DND-41 (cell line): ENCODE measurements at regions not wholly inside any gene's neighbourhood (a gene's known extent, or its start where the extent isn't known, plus 50 kb on each side); places are given as distances from the start of the nearest gene placed in this dataset.

Experiments used
- ATAC-seq: fragments of 200-7000 bp; cut with Tn5 transposase; 3 replicates; pipeline ENCODE4 v1.9.1; 2021; ENCODE audit warnings: low read depth; ENCODE audit not compliant: insufficient read depth
- DNase-seq: peaks from one replicate; pipeline ENCODE4 v3.0.0-alpha.2; 2020
- H2AFZ ChIP-seq: 2 replicates; pipeline ENCODE4 v1.6.0; 2012; ENCODE audit warnings: low read depth, low read length
- H3K27ac ChIP-seq: 2 replicates; pipeline ENCODE4 v1.5.1; 2012; ENCODE audit warnings: low read length, inconsistent platforms
- H3K27me3 ChIP-seq: fragments of 200-600 bp; sonication (generic); 2 replicates; pipeline ENCODE4 v1.6.0; 2012; ENCODE audit warnings: low read length, mild to moderate bottlenecking, inconsistent platforms; ENCODE audit not compliant: insufficient read depth, poor library complexity
- H3K36me3 ChIP-seq: 2 replicates; pipeline ENCODE4 v1.5.1; 2012; ENCODE audit warnings: low read length, inconsistent platforms; ENCODE audit not compliant: insufficient read depth
- H3K4me1 ChIP-seq: 2 replicates; pipeline ENCODE4 v1.5.1; 2012; ENCODE audit warnings: mild to moderate bottlenecking, low read length; ENCODE audit not compliant: insufficient read depth
- H3K4me2 ChIP-seq: 2 replicates; pipeline ENCODE4 v1.6.0; 2012; ENCODE audit warnings: mild to moderate bottlenecking, moderate library complexity, low read length, inconsistent platforms; ENCODE audit not compliant: insufficient read depth
- H3K4me3 ChIP-seq, 2 experiments: fragments of 200-600 bp in 1 of 2; shearing (Covaris generic) in 1 of 2; 2 replicates each; pipeline ENCODE4 v1.5.1; 2012 to 2016; ENCODE audit warnings: inconsistent platforms in 2 of 2, low read length in 2 of 2, mild to moderate bottlenecking in 2 of 2, low read depth in 1 of 2, moderate library complexity in 1 of 2
- H3K79me2 ChIP-seq: 2 replicates; pipeline ENCODE4 v1.6.0; 2012; ENCODE audit warnings: low read length, inconsistent platforms; ENCODE audit not compliant: insufficient read depth
- H3K9ac ChIP-seq: 2 replicates; pipeline ENCODE4 v1.6.0; 2012; ENCODE audit warnings: low read depth, mild to moderate bottlenecking, inconsistent platforms, low read length, moderate library complexity
- H3K9me3 ChIP-seq: 2 replicates; pipeline ENCODE4 v1.5.1; 2012; ENCODE audit warnings: low read length, moderate library complexity, mild to moderate bottlenecking, inconsistent platforms; ENCODE audit not compliant: insufficient read depth, severe bottlenecking
- H4K20me1 ChIP-seq: 2 replicates; pipeline ENCODE4 v1.6.0; 2012; ENCODE audit warnings: low read length; ENCODE audit not compliant: insufficient read depth
- EZH2 ChIP-seq: IDR thresholded peaks from 3 replicates; pipeline ENCODE4 v1.6.1; 2012; ENCODE audit warnings: borderline replicate concordance, low read depth, mild to moderate bottlenecking, moderate library complexity, low read length, inconsistent platforms; ENCODE audit not compliant: severe bottlenecking
- TF ChIP-seq, protein P1 (sequence below): IDR thresholded peaks from 2 replicates; pipeline ENCODE4 v1.5.1; 2012; ENCODE audit warnings: borderline replicate concordance, low read length, moderate library complexity, mild to moderate bottlenecking; ENCODE audit not compliant: poor library complexity, severe bottlenecking; ENCODE audit errors: extremely low read depth

- ATAC-seq (no peak), DNase-seq (no peak)
- Histone ChIP-seq H4K20me1 (no peaks in the 10 kb centered on the region; the same call in 1 of the 2 replicates), H3K27me3 (no peaks in the 10 kb centered on the region), H3K36me3 (no peaks in the 10 kb centered on the region), H3K27ac (no peak overlapping the region), H3K4me1 (no peaks in the 10 kb centered on the region), H3K4me3 (no peak overlapping the region), H3K9me3 (no peaks in the 10 kb centered on the region), H3K79me2 (no peaks in the 10 kb centered on the region), H3K4me2 (no peak overlapping the region), H2AFZ (no peak overlapping the region), H3K9ac (no peak overlapping the region)
- no peak for TF ChIP-seq EZH2
- TF ChIP-seq, protein P1, sequence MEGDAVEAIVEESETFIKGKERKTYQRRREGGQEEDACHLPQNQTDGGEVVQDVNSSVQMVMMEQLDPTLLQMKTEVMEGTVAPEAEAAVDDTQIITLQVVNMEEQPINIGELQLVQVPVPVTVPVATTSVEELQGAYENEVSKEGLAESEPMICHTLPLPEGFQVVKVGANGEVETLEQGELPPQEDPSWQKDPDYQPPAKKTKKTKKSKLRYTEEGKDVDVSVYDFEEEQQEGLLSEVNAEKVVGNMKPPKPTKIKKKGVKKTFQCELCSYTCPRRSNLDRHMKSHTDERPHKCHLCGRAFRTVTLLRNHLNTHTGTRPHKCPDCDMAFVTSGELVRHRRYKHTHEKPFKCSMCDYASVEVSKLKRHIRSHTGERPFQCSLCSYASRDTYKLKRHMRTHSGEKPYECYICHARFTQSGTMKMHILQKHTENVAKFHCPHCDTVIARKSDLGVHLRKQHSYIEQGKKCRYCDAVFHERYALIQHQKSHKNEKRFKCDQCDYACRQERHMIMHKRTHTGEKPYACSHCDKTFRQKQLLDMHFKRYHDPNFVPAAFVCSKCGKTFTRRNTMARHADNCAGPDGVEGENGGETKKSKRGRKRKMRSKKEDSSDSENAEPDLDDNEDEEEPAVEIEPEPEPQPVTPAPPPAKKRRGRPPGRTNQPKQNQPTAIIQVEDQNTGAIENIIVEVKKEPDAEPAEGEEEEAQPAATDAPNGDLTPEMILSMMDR = no peak
Measured at GRCh38 chr22:48745842-48746788, 1081.6 kb downstream of the BRD1 start.

DNA sequence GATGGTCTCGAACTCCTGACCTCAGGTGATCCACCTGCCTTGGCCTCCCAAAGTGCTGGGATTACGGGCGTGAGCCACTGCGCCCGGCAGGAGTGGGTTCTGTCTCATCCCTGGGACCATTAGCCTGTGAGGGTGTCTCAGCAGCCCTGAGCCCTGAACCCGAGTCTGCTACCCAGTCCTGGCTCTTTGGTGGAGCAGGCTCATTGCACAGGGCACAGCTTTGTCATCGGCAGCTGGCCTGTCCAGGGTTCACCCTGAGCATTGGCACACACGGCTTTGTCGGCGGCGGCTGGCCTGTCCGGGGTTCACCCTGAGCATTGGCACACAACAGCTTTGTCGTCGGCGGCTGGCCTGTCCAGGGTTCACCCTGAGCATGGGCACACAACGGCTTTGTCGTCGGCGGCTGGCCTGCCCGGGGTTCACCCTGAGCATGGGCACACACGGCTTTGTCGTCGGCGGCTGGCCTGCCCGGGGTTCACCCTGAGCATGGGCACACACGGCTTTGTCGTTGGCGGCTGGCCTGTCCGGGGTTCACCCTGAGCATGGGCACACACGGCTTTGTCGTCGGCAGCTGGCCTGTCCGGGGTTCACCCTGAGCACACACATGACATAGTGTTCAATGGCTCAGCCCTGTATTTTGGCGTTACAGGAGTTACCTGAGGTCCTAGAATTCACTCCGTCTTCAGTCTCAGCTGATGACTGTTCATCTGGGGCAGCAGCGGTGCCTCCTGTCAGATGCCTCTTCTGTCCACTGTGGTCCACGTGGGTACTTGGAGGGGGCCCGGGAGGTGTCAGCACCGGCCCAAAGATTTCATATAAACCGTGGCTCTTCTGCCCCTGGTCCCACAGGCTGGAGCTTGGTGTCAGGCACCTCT, 1082.5 kb downstream of the BRD1 start:
- H3K9ac ChIP-seq = no peak overlapping the region

DNA sequence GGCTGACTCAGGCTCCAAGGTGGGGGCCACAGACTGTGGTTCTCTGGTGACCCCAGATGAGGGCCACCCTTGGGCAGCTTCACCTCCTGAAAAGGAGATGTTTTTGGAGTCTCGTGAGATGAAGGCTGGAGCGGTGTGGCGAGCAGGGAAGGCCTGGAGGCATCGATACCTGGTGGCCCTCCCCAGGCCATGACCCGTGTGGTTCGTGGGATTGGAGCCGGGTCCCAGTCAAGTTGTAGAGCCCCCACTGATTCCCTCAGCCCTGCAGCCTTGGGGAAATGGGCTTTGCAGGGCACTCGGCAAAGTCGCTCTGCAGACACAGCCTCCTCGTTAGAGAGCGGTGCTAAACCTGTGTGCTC, 1083.4 kb downstream of the BRD1 start:
- H2AFZ ChIP-seq = no peak overlapping the region
- H3K4me1 ChIP-seq = no peaks in the 10 kb centered on the region
- TF ChIP-seq EZH2 = no peak
- TF ChIP-seq, protein P1 = no peak
- no peaks in the 10 kb centered on the region for H3K9me3 ChIP-seq
- H4K20me1 ChIP-seq = no peaks in the 10 kb centered on the region
- no peak overlapping the region for H3K9ac ChIP-seq
- no peak for DNase-seq
- H3K4me2 ChIP-seq = no peak overlapping the region
- no peak for ATAC-seq
- no peaks in the 10 kb centered on the region for H3K36me3 ChIP-seq
- H3K79me2 ChIP-seq = no peaks in the 10 kb centered on the region
- H3K27ac ChIP-seq = no peak overlapping the region
- H3K4me3 ChIP-seq = no peak overlapping the region
- H3K27me3 ChIP-seq = no peaks in the 10 kb centered on the region

More for the DNA sequence above, 1082.5 kb downstream of the BRD1 start:
- Histone ChIP-seq H3K9me3 (no peaks in the 10 kb centered on the region), H3K36me3 (no peaks in the 10 kb centered on the region), H2AFZ (no peak overlapping the region), H3K27ac (no peak overlapping the region), H3K79me2 (no peaks in the 10 kb centered on the region), H3K4me2 (no peak overlapping the region), H3K27me3 (no peaks in the 10 kb centered on the region), H4K20me1 (no peaks in the 10 kb centered on the region; the same call in 1 of the 2 replicates), H3K4me3 (no peak overlapping the region), H3K4me1 (no peaks in the 10 kb centered on the region)
- DNase-seq (no peak), ATAC-seq (no peak)
- TF ChIP-seq, protein P1 = no peak
- no peak for TF ChIP-seq EZH2
